ENCODE measurements at regions not wholly inside any gene's neighbourhood (a gene's known extent, or its start where the extent isn't known, plus 50 kb on each side); places are given as distances from the start of the nearest gene placed in this dataset.
A peak's percentile ranks its signal among the peaks of the same experiment; 100 is the strongest.
"Not testable (repeated sequence)": the region's sequence is repeated elsewhere in the genome, so short reads cannot be mapped to it uniquely, and the experiment has no call there.

GRCh38 chr7:65800890-65801341 lies 72.0 kb upstream of the VKORC1L1 start:
- DNase-seq (ENCODE audit: low spot score) = no peak

- DNase-seq (ENCODE audit: low spot score) = no peak
These were observed 68.0 kb upstream of the VKORC1L1 start for GRCh38 chr7:65804887-65805286.

- not testable (repeated sequence) for DNase-seq (ENCODE audit: low spot score)
These were observed 65.8 kb upstream of the VKORC1L1 start for GRCh38 chr7:65807067-65807466.

GRCh38 chr7:65809259-65809981 lies 63.5 kb upstream of the VKORC1L1 start:
- no peak for DNase-seq (ENCODE audit: low spot score)

GRCh38 chr7:65809982-65810288 lies 62.9 kb upstream of the VKORC1L1 start:
- no peak for DNase-seq (ENCODE audit: low spot score)

GRCh38 chr7:65812281-65812680 lies 60.6 kb upstream of the VKORC1L1 start:
- DNase-seq (ENCODE audit: low spot score) = no peak

- peak; percentile 44 for DNase-seq (ENCODE audit: low spot score)
These were observed 58.2 kb upstream of the VKORC1L1 start for GRCh38 chr7:65814556-65815167.

- no peak for DNase-seq (ENCODE audit: low spot score)
These were observed 52.5 kb upstream of the VKORC1L1 start for GRCh38 chr7:65820287-65820950.

Data from A172 (cell line).